A549 (cell line): ENCODE measurements at regions not wholly inside any gene's neighbourhood (a gene's known extent, or its start where the extent isn't known, plus 50 kb on each side); places are given as distances from the start of the nearest gene placed in this dataset.
A peak's percentile ranks its signal among the peaks of the same experiment; 100 is the strongest.

Experiments
- ATAC-seq, 2 experiments: fragments of 200-7000 bp in 1 of 2; fragments of >200 bp in 1 of 2; cut with Nextera tagmentation in 1 of 2; cut with Tn5 transposase in 1 of 2; 3 replicates each; pipeline versions ENCODE4 v1.8.0 to v1.9.1; 2018 to 2020; ENCODE audit warnings: mild to moderate bottlenecking in 1 of 2, moderate library complexity in 1 of 2
- CTCF ChIA-PET: fragments of 300-600 bp; sonication (Branson Sonifier 250); formaldehyde crosslinking; extraction: SDS; loops from one replicate; lab custom pipeline; 2021; ENCODE audit warnings: antibody characterized with exemption, inconsistent platforms; lab: Yijun Ruan, JAX
- POLR2A ChIA-PET: fragments of 350-600 bp; formaldehyde crosslinking; extraction: SDS; loops from one replicate; lab custom pipeline; 2021; ENCODE audit warnings: antibody characterized with exemption, inconsistent platforms; lab: Yijun Ruan, JAX
- DNase-seq, 2 experiments: peaks; one replicate each; pipeline versions ENCODE4 v3.0.0 to v3.0.0-alpha.2; 2011 to 2016; ENCODE audit warnings: low read depth in 1 of 2, low spot score in 1 of 2
- FAIRE-seq: peaks from 2 replicates; lab custom pipeline; 2011; peaks lifted over from hg19 to GRCh38; lab: Jason Lieb, UNC
- H3K27ac ChIP-seq, 2 experiments: fragments of >200 bp; sonication (Bioruptor Twin); formaldehyde crosslinking; 3 replicates each; pipeline ENCODE4 v1.5.1; 2016 to 2017
- H3K4me1 ChIP-seq: fragments of >200 bp; sonication (Bioruptor Twin); formaldehyde crosslinking; 3 replicates; pipeline ENCODE4 v1.6.1; 2016
- H3K4me2 ChIP-seq: fragments of >200 bp; sonication (Bioruptor Twin); formaldehyde crosslinking; 3 replicates; pipeline ENCODE4 v1.6.1; 2016
- H3K4me3 ChIP-seq: fragments of >200 bp; sonication (Bioruptor Twin); formaldehyde crosslinking; 3 replicates; pipeline ENCODE4 v1.5.1; 2016
- H3K9me3 ChIP-seq: fragments of >200 bp; sonication (Bioruptor Twin); formaldehyde crosslinking; 3 replicates; pipeline ENCODE4 v1.6.1; 2016
- CBX8 ChIP-seq: fragments of 200-600 bp; sonication (generic); IDR thresholded peaks from 2 replicates; pipeline ENCODE4 v1.6.1; 2016
- CEBPB ChIP-seq, 2 experiments: fragments of >200 bp in 1 of 2; sonication (Bioruptor Twin) in 1 of 2; formaldehyde crosslinking in 1 of 2; IDR thresholded peaks; 2 replicates each; pipeline ENCODE4 v1.6.1; 2012 to 2016
- CHD4 ChIP-seq: fragments of 200-600 bp; sonication (generic); IDR thresholded peaks from 2 replicates; pipeline ENCODE4 v1.6.1; 2016; ENCODE audit warnings: antibody characterized with exemption, mild to moderate bottlenecking, borderline replicate concordance
- EP300 ChIP-seq, 2 experiments: fragments of >200 bp; sonication (Bioruptor Twin); formaldehyde crosslinking; IDR thresholded peaks; 2 replicates in 1 of 2; 3 replicates in 1 of 2; pipeline ENCODE4 v1.6.1; 2016 to 2017
- ESRRA ChIP-seq: fragments of 150-350 bp; IDR thresholded peaks from 2 replicates; pipeline ENCODE4 v1.6.1; 2014; ENCODE audit warnings: mild to moderate bottlenecking, low read length, borderline replicate concordance
- FOSB ChIP-seq: fragments of 250-450 bp; sonication (Bioruptor Pico); IDR thresholded peaks from 2 replicates; pipeline ENCODE4 v1.5.0; 2020; ENCODE audit warnings: mild to moderate bottlenecking, moderate library complexity
- FOSL2 ChIP-seq, 2 experiments: fragments of 450-650 bp in 1 of 2; fragments of >200 bp in 1 of 2; sonication (Bioruptor Twin) in 1 of 2; formaldehyde crosslinking; IDR thresholded peaks; 2 replicates each; pipeline versions ENCODE4 v1.5.0 to v1.6.1; 2016 to 2020; ENCODE audit warnings: mild to moderate bottlenecking in 1 of 2, moderate library complexity in 1 of 2
- GATA3 ChIP-seq: IDR thresholded peaks from 2 replicates; pipeline ENCODE4 v1.6.1; 2012; ENCODE audit warnings: borderline replicate concordance
- HDAC2 ChIP-seq: fragments of 200-600 bp; sonication (generic); IDR thresholded peaks from 2 replicates; pipeline ENCODE4 v1.6.1; 2016
- JUNB ChIP-seq: fragments of >200 bp; sonication (Bioruptor Twin); formaldehyde crosslinking; IDR thresholded peaks from 2 replicates; pipeline ENCODE4 v1.6.1; 2016
- MAFK ChIP-seq: fragments of 450-650 bp; IDR thresholded peaks from 2 replicates; pipeline ENCODE4 v1.6.1; 2014; ENCODE audit not compliant: partially characterized antibody
- RAD21 ChIP-seq, 2 experiments: fragments of >200 bp in 1 of 2; sonication (Bioruptor Twin) in 1 of 2; formaldehyde crosslinking in 1 of 2; IDR thresholded peaks in 1 of 2; conservative IDR thresholded peaks in 1 of 2; 2 replicates in 1 of 2; 3 replicates in 1 of 2; pipeline ENCODE4 v1.6.1; 2012 to 2018; ENCODE audit warnings: inconsistent platforms in 1 of 2
- RARB ChIP-seq: fragments of 250-450 bp; sonication (Bioruptor Pico); IDR thresholded peaks from 2 replicates; pipeline ENCODE4 v1.8.0; 2021; ENCODE audit warnings: mild to moderate bottlenecking, moderate library complexity
- RCOR1 ChIP-seq: fragments of 150-350 bp; IDR thresholded peaks from 2 replicates; pipeline ENCODE4 v1.6.1; 2014; ENCODE audit warnings: antibody characterized with exemption, low read length, low read depth
- SREBF2 ChIP-seq: fragments of 450-650 bp; IDR thresholded peaks from 2 replicates; pipeline ENCODE4 v1.6.1; 2014; ENCODE audit warnings: mild to moderate bottlenecking, moderate library complexity
- WGBS: methylation state at CpG from one replicate; pipeline ENCODE4 v1.1.6; 2017; ENCODE audit errors: missing lambda C conversion rate; 5-methylcytosine and 5-hydroxymethylcytosine counted together
- TF ChIP-seq, protein P1 (sequence below): fragments of 250-450 bp; sonication (Bioruptor Pico); IDR thresholded peaks from 2 replicates; pipeline ENCODE4 v1.5.0; 2020; ENCODE audit warnings: low read depth, mild to moderate bottlenecking, moderate library complexity
- TF ChIP-seq, protein P2 (sequence below): IDR thresholded peaks from 2 replicates; pipeline ENCODE4 v1.6.1; 2012
- TF ChIP-seq, protein P3 (sequence below): fragments of >200 bp; sonication (Bioruptor Twin); formaldehyde crosslinking; IDR thresholded peaks from 3 replicates; pipeline ENCODE4 v1.5.1; 2016
- TF ChIP-seq, protein P4 (sequence below): fragments of >200 bp; sonication (Bioruptor Twin); formaldehyde crosslinking; IDR thresholded peaks from 2 replicates; pipeline ENCODE4 v1.6.1; 2016
- TF ChIP-seq, protein P5 (sequence below): IDR thresholded peaks from 2 replicates; pipeline ENCODE4 v1.6.1; 2012; ENCODE audit warnings: low read depth, borderline replicate concordance
- TF ChIP-seq, protein P6 (sequence below): fragments of 200-600 bp; sonication (generic); IDR thresholded peaks from 2 replicates; pipeline ENCODE4 v1.6.1; 2016; ENCODE audit warnings: antibody characterized with exemption, mild to moderate bottlenecking, moderate library complexity

DNA sequence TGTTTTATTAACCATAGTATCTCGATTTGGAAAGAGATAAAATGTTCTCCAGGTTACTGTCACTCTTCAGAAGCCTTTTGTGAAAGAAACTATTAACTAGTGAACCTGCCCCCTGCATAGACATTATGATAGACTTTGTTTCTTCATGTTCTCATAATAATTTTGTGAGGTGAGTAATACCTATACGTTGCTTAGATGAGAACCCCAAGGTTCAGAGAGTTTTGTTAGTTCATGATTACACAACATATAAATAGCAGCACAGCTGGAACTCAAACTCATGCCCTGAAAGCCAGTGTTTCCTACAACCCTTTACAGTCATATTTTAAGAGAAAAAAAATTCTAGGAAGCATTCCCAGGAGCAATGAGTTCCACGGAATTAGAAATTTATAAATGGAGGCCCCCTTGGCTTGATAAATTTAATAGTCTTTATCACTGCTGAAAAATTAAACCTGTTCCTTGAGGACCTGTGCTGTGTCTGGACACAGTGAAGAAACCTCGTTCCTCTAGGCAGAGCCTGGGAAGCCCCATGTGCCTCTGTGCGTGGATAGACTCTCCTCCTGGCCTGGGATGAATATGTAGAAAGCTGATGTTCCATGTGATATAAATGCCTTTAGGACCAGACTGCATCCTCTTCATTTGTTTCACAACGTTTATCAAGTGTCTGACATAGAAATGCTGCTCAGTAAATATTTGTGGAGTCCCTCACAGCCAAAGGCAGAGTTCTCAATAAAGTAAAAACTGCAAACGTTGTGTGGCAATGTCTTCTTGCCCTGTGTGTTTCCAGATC lies 1257.0 kb upstream of the GYPC start:
- Histone ChIP-seq H3K9me3 (no peaks in the 10 kb centered on the region), H3K4me1 (peaks cover 25% of the 10 kb centered on the region), H3K4me3 (no peak overlapping the region), H3K4me2 (peak overlapping the region; percentile 59), H3K27ac (peak overlapping the region; percentile 23 to 62; a peak in 3 of 6 replicates)
- ATAC-seq (peak; percentile 80 to 89; a peak in 5 of 6 replicates), DNase-seq (peak in 1 of 2 experiments; percentile 39), FAIRE-seq (no peak)
- 6% methylated on average over 7 of the region's 7 CpGs for WGBS
- POLR2A ChIA-PET = no interaction called here
- TF ChIP-seq, protein P1, sequence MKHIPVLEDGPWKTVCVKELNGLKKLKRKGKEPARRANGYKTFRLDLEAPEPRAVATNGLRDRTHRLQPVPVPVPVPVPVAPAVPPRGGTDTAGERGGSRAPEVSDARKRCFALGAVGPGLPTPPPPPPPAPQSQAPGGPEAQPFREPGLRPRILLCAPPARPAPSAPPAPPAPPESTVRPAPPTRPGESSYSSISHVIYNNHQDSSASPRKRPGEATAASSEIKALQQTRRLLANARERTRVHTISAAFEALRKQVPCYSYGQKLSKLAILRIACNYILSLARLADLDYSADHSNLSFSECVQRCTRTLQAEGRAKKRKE = no peak
- TF ChIP-seq, protein P2, sequence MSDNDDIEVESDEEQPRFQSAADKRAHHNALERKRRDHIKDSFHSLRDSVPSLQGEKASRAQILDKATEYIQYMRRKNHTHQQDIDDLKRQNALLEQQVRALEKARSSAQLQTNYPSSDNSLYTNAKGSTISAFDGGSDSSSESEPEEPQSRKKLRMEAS = 0 out of 2 replicates have a peak, but pooled peaks have one; percentile 25
- no peak for TF ChIP-seq FOSB
- no peak for TF ChIP-seq ESRRA
- TF ChIP-seq, protein P3, sequence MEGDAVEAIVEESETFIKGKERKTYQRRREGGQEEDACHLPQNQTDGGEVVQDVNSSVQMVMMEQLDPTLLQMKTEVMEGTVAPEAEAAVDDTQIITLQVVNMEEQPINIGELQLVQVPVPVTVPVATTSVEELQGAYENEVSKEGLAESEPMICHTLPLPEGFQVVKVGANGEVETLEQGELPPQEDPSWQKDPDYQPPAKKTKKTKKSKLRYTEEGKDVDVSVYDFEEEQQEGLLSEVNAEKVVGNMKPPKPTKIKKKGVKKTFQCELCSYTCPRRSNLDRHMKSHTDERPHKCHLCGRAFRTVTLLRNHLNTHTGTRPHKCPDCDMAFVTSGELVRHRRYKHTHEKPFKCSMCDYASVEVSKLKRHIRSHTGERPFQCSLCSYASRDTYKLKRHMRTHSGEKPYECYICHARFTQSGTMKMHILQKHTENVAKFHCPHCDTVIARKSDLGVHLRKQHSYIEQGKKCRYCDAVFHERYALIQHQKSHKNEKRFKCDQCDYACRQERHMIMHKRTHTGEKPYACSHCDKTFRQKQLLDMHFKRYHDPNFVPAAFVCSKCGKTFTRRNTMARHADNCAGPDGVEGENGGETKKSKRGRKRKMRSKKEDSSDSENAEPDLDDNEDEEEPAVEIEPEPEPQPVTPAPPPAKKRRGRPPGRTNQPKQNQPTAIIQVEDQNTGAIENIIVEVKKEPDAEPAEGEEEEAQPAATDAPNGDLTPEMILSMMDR = no peak
- TF ChIP-seq RAD21 (conservative IDR thresholded peaks at IDR 0.05 in 1 of 2, IDR thresholded peaks at IDR 0.05 in 1 of 2) = no peak
- TF ChIP-seq HDAC2 = no peak
- TF ChIP-seq GATA3 = 0 out of 2 replicates have a peak, but pooled peaks have one; percentile 12
- peak in 1 of 2 experiments; percentile 47; a peak in 1 of 4 replicates for TF ChIP-seq CEBPB (IDR thresholded peaks at IDR 0.05)
- TF ChIP-seq SREBF2 = no peak
- peak in 1 of 2 experiments; percentile 16; a peak in 1 of 5 replicates for TF ChIP-seq EP300 (IDR thresholded peaks at IDR 0.05)
- CTCF ChIA-PET = interaction anchor here (1.0 to 1.3 kb wide), 2 partner anchors 10 to 589 kb away, joined by 3 read pairs; no protein-coding TSS in a partner anchor

DNA sequence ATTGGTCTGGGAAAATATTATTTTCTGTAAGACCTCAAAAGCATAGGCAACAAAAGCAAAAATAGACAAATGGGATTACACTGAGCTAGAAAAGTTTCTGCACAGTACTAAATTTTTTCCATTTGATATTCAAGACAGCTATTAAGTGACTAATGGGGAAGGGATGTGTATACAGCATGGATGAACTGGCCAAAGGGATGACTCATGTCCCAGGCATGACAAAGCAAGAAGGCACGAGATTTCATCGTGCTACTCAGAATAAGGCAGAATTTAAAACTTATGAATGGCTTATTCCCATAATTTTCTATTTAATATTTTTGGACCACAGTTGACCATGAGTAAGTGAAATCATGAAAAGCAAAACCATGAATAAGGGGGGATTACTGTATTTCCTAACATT lies 1250.1 kb upstream of the GYPC start:
- Histone ChIP-seq H3K4me1 (peaks cover 13% of the 10 kb centered on the region; the same call in 2 of the 3 replicates), H3K4me3 (no peak overlapping the region)
- 0% methylated on average over 2 of the region's 2 CpGs for WGBS
- ATAC-seq = peak; percentile 98 to 99
- CTCF ChIA-PET = no interaction called here
- TF ChIP-seq JUNB = peak; percentile 74
- TF ChIP-seq CBX8 = no peak
- TF ChIP-seq CHD4 = no peak
- peak; percentile 41 for TF ChIP-seq MAFK
- TF ChIP-seq, protein P2 = peak; percentile 72
- 0 out of 2 replicates have a peak, but pooled peaks have one; percentile 40 for TF ChIP-seq GATA3
- peak; percentile 94 for TF ChIP-seq FOSL2 (IDR thresholded peaks at IDR 0.05)
- peak; percentile 98 for TF ChIP-seq FOSL2 (CRISPR knock-in tag; IDR thresholded peaks at IDR 0.05)
- TF ChIP-seq, all 56 proteins: peak for 5
- Histone ChIP-seq H3K27ac (peak overlapping the region; percentile 3 to 37; a peak in 3 of 6 replicates), H3K4me2 (peak overlapping the region; percentile 42), H3K9me3 (no peaks in the 10 kb centered on the region)
- POLR2A ChIA-PET = no interaction called here
- no peak for FAIRE-seq
- peak; percentile 8 to 82 for DNase-seq

DNA sequence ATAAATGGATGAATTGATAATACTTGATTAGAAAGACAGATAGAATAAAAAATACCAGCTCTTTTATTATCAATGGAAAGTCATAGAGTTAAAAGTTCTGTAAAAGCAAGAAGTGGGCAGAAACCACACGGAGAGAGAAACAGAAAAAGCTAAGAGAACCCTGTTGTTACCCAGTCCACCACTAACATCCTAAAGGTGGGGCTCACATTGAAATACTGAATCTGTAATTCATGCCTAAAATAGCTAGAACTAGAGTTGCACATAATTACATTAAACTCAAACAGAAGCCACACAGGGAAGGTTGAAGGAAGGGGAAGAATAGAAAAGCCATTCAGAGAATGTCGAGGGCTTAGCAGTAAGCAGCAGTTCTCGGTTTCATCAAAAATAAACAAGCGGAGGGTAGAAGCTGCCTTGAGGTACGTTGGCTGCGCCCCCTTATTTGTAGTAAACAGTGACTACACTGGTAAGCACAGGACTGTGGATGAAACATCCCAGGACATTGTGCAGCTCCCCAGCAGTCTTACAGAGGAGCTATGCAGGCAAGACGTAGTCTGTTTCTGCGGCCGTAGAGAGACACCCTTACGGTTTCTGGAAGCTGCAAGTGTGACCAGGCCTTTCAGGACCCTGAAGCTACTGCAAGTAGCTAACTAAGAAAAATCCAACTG lies 1247.0 kb upstream of the GYPC start:
- no peak for ATAC-seq
- Histone ChIP-seq H3K9me3 (no peaks in the 10 kb centered on the region), H3K4me3 (no peak overlapping the region), H3K27ac (no peak overlapping the region), H3K4me2 (no peak overlapping the region), H3K4me1 (peaks cover 13% of the 10 kb centered on the region; the same call in 2 of the 3 replicates)
- no peak for DNase-seq
- 71% methylated on average over 10 of the region's 10 CpGs for WGBS
- POLR2A ChIA-PET = no interaction called here
- CTCF ChIA-PET = interaction anchor here (1.1 kb wide), 1 partner anchor 10 kb away, joined by 3 read pairs; no protein-coding TSS in a partner anchor
- FAIRE-seq = no peak
- TF ChIP-seq RCOR1 = no peak
- TF ChIP-seq RARB (CRISPR knock-in tag) = no peak
- no peak for TF ChIP-seq RAD21 (conservative IDR thresholded peaks at IDR 0.05 in 1 of 2, IDR thresholded peaks at IDR 0.05 in 1 of 2)
- TF ChIP-seq EP300 (IDR thresholded peaks at IDR 0.05) = no peak
- TF ChIP-seq, protein P4, sequence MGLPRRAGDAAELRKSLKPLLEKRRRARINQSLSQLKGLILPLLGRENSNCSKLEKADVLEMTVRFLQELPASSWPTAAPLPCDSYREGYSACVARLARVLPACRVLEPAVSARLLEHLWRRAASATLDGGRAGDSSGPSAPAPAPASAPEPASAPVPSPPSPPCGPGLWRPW = no peak
- TF ChIP-seq, protein P5, sequence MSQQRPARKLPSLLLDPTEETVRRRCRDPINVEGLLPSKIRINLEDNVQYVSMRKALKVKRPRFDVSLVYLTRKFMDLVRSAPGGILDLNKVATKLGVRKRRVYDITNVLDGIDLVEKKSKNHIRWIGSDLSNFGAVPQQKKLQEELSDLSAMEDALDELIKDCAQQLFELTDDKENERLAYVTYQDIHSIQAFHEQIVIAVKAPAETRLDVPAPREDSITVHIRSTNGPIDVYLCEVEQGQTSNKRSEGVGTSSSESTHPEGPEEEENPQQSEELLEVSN = no peak
- TF ChIP-seq, protein P1 = no peak
- TF ChIP-seq, protein P6, sequence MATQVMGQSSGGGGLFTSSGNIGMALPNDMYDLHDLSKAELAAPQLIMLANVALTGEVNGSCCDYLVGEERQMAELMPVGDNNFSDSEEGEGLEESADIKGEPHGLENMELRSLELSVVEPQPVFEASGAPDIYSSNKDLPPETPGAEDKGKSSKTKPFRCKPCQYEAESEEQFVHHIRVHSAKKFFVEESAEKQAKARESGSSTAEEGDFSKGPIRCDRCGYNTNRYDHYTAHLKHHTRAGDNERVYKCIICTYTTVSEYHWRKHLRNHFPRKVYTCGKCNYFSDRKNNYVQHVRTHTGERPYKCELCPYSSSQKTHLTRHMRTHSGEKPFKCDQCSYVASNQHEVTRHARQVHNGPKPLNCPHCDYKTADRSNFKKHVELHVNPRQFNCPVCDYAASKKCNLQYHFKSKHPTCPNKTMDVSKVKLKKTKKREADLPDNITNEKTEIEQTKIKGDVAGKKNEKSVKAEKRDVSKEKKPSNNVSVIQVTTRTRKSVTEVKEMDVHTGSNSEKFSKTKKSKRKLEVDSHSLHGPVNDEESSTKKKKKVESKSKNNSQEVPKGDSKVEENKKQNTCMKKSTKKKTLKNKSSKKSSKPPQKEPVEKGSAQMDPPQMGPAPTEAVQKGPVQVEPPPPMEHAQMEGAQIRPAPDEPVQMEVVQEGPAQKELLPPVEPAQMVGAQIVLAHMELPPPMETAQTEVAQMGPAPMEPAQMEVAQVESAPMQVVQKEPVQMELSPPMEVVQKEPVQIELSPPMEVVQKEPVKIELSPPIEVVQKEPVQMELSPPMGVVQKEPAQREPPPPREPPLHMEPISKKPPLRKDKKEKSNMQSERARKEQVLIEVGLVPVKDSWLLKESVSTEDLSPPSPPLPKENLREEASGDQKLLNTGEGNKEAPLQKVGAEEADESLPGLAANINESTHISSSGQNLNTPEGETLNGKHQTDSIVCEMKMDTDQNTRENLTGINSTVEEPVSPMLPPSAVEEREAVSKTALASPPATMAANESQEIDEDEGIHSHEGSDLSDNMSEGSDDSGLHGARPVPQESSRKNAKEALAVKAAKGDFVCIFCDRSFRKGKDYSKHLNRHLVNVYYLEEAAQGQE = no peak
